A549 (cell line): ENCODE measurements at regions not wholly inside any gene's neighbourhood (a gene's known extent, or its start where the extent isn't known, plus 50 kb on each side); places are given as distances from the start of the nearest gene placed in this dataset.

Experiments
- ATAC-seq, 2 experiments: fragments of 200-7000 bp in 1 of 2; fragments of >200 bp in 1 of 2; cut with Nextera tagmentation in 1 of 2; cut with Tn5 transposase in 1 of 2; 3 replicates each; pipeline versions ENCODE4 v1.8.0 to v1.9.1; 2018 to 2020; ENCODE audit warnings: mild to moderate bottlenecking in 1 of 2, moderate library complexity in 1 of 2
- CTCF ChIA-PET: fragments of 300-600 bp; sonication (Branson Sonifier 250); formaldehyde crosslinking; extraction: SDS; loops from one replicate; lab custom pipeline; 2021; ENCODE audit warnings: antibody characterized with exemption, inconsistent platforms; lab: Yijun Ruan, JAX
- POLR2A ChIA-PET: fragments of 350-600 bp; formaldehyde crosslinking; extraction: SDS; loops from one replicate; lab custom pipeline; 2021; ENCODE audit warnings: antibody characterized with exemption, inconsistent platforms; lab: Yijun Ruan, JAX
- DNase-seq, 2 experiments: peaks; one replicate each; pipeline versions ENCODE4 v3.0.0 to v3.0.0-alpha.2; 2011 to 2016; ENCODE audit warnings: low read depth in 1 of 2, low spot score in 1 of 2
- FAIRE-seq: peaks from 2 replicates; lab custom pipeline; 2011; peaks lifted over from hg19 to GRCh38; lab: Jason Lieb, UNC
- H3K27ac ChIP-seq, 2 experiments: fragments of >200 bp; sonication (Bioruptor Twin); formaldehyde crosslinking; 3 replicates each; pipeline ENCODE4 v1.5.1; 2016 to 2017
- H3K4me1 ChIP-seq: fragments of >200 bp; sonication (Bioruptor Twin); formaldehyde crosslinking; 3 replicates; pipeline ENCODE4 v1.6.1; 2016
- H3K4me2 ChIP-seq: fragments of >200 bp; sonication (Bioruptor Twin); formaldehyde crosslinking; 3 replicates; pipeline ENCODE4 v1.6.1; 2016
- H3K4me3 ChIP-seq: fragments of >200 bp; sonication (Bioruptor Twin); formaldehyde crosslinking; 3 replicates; pipeline ENCODE4 v1.5.1; 2016
- H3K9me3 ChIP-seq: fragments of >200 bp; sonication (Bioruptor Twin); formaldehyde crosslinking; 3 replicates; pipeline ENCODE4 v1.6.1; 2016
- BCL3 ChIP-seq: fragments of >200 bp; sonication (Bioruptor Twin); formaldehyde crosslinking; IDR thresholded peaks from 3 replicates; pipeline ENCODE4 v1.6.1; 2016
- CBX8 ChIP-seq: fragments of 200-600 bp; sonication (generic); IDR thresholded peaks from 2 replicates; pipeline ENCODE4 v1.6.1; 2016
- CEBPB ChIP-seq, 2 experiments: fragments of >200 bp in 1 of 2; sonication (Bioruptor Twin) in 1 of 2; formaldehyde crosslinking in 1 of 2; IDR thresholded peaks; 2 replicates each; pipeline ENCODE4 v1.6.1; 2012 to 2016
- CHD2 ChIP-seq: fragments of 150-350 bp; IDR thresholded peaks from 2 replicates; pipeline ENCODE4 v1.6.1; 2014; ENCODE audit warnings: low read length; ENCODE audit not compliant: partially characterized antibody
- CTCF ChIP-seq: fragments of >200 bp; sonication (Bioruptor Twin); formaldehyde crosslinking; IDR thresholded peaks from 3 replicates; pipeline ENCODE4 v1.5.1; 2016
- E2F6 ChIP-seq: IDR thresholded peaks from 2 replicates; pipeline ENCODE4 v1.6.1; 2012; ENCODE audit warnings: low read depth, borderline replicate concordance
- FOSB ChIP-seq: fragments of 250-450 bp; sonication (Bioruptor Pico); IDR thresholded peaks from 2 replicates; pipeline ENCODE4 v1.5.0; 2020; ENCODE audit warnings: mild to moderate bottlenecking, moderate library complexity
- FOXS1 ChIP-seq: fragments of 250-450 bp; sonication (Bioruptor Pico); IDR thresholded peaks from 2 replicates; pipeline ENCODE4 v1.5.0; 2020; ENCODE audit warnings: mild to moderate bottlenecking, moderate library complexity
- GATA3 ChIP-seq: IDR thresholded peaks from 2 replicates; pipeline ENCODE4 v1.6.1; 2012; ENCODE audit warnings: borderline replicate concordance
- HDAC2 ChIP-seq: fragments of 200-600 bp; sonication (generic); IDR thresholded peaks from 2 replicates; pipeline ENCODE4 v1.6.1; 2016
- HOXB5 ChIP-seq: fragments of 250-450 bp; sonication (Bioruptor Pico); IDR thresholded peaks from 2 replicates; pipeline ENCODE4 v1.5.0; 2020; ENCODE audit warnings: mild to moderate bottlenecking, moderate library complexity
- JUN ChIP-seq, 2 experiments: fragments of >200 bp; sonication (Bioruptor Twin); formaldehyde crosslinking; IDR thresholded peaks; 2 replicates in 1 of 2; 3 replicates in 1 of 2; pipeline ENCODE4 v1.6.1; 2016 to 2017
- KDM1A ChIP-seq: fragments of 200-600 bp; sonication (generic); IDR thresholded peaks from 2 replicates; pipeline ENCODE4 v1.6.1; 2016; ENCODE audit warnings: low read depth, mild to moderate bottlenecking
- KDM5A ChIP-seq: fragments of 200-600 bp; sonication (generic); IDR thresholded peaks from 2 replicates; pipeline ENCODE4 v1.6.1; 2016; ENCODE audit warnings: antibody characterized with exemption, mild to moderate bottlenecking
- NFE2L2 ChIP-seq: fragments of 150-350 bp; conservative IDR thresholded peaks from 2 replicates; pipeline ENCODE4 v1.6.1; 2014; ENCODE audit warnings: low read length
- NPAS2 ChIP-seq: fragments of 250-450 bp; sonication (Bioruptor Pico); IDR thresholded peaks from 2 replicates; pipeline ENCODE4 v1.8.0; 2022; ENCODE audit warnings: mild to moderate bottlenecking, moderate library complexity, borderline replicate concordance
- NR3C1 ChIP-seq: fragments of >200 bp; sonication (Bioruptor Twin); formaldehyde crosslinking; IDR thresholded peaks from 3 replicates; pipeline ENCODE4 v1.6.1; 2017
- POLR2A ChIP-seq: IDR thresholded peaks from 2 replicates; pipeline ENCODE4 v1.6.1; 2012; ENCODE audit warnings: mild to moderate bottlenecking, low read length
- RCOR1 ChIP-seq: fragments of 150-350 bp; IDR thresholded peaks from 2 replicates; pipeline ENCODE4 v1.6.1; 2014; ENCODE audit warnings: antibody characterized with exemption, low read length, low read depth
- REST ChIP-seq: fragments of 200-600 bp; sonication (generic); IDR thresholded peaks from 2 replicates; pipeline ENCODE4 v1.6.1; 2016; ENCODE audit warnings: antibody characterized with exemption, mild to moderate bottlenecking, moderate library complexity
- RNF2 ChIP-seq: fragments of 200-600 bp; sonication (generic); IDR thresholded peaks from 2 replicates; pipeline ENCODE4 v1.6.1; 2016; ENCODE audit warnings: low read depth, mild to moderate bottlenecking, antibody characterized with exemption, moderate library complexity, borderline replicate concordance
- SREBF2 ChIP-seq: fragments of 450-650 bp; IDR thresholded peaks from 2 replicates; pipeline ENCODE4 v1.6.1; 2014; ENCODE audit warnings: mild to moderate bottlenecking, moderate library complexity
- TFCP2L1 ChIP-seq: fragments of 250-450 bp; sonication (Bioruptor Pico); IDR thresholded peaks from 2 replicates; pipeline ENCODE4 v1.5.0; 2021; ENCODE audit warnings: mild to moderate bottlenecking
- TP53 ChIP-seq: fragments of 250-450 bp; sonication (Bioruptor Pico); IDR thresholded peaks from 2 replicates; pipeline ENCODE4 v1.5.0; 2021; ENCODE audit warnings: mild to moderate bottlenecking, moderate library complexity
- USF2 ChIP-seq: fragments of 450-650 bp; IDR thresholded peaks from 2 replicates; pipeline ENCODE4 v1.6.1; 2014; ENCODE audit warnings: antibody characterized with exemption
- WGBS: methylation state at CpG from one replicate; pipeline ENCODE4 v1.1.6; 2017; ENCODE audit errors: missing lambda C conversion rate; 5-methylcytosine and 5-hydroxymethylcytosine counted together

- no peak for FAIRE-seq
- WGBS: 16% methylated on average over 2 of the region's 2 CpGs
- CTCF ChIA-PET: interaction anchor here (1.0 kb wide), 1 partner anchor 573 kb away, joined by 3 read pairs; no protein-coding TSS in a partner anchor
- TF ChIP-seq REST (no peak), BCL3 (no peak), TP53 (CRISPR knock-in tag) (no peak), KDM5A (no peak), CTCF (no peak), FOXS1 (CRISPR knock-in tag) (no peak), KDM1A (no peak), SREBF2 (no peak), NFE2L2 (no peak), E2F6 (no peak), TFCP2L1 (CRISPR knock-in tag) (no peak), FOSB (CRISPR knock-in tag) (no peak), NPAS2 (CRISPR knock-in tag) (no peak), RNF2 (no peak), GATA3 (no peak), CBX8 (no peak), USF2 (no peak), JUN (IDR thresholded peaks at IDR 0.05) (no peak), CEBPB (IDR thresholded peaks at IDR 0.05) (no peak), HOXB5 (no peak)
- no peak overlapping the region for H3K27ac ChIP-seq
- ATAC-seq: no peak
- no peaks in the 10 kb centered on the region for H3K9me3 ChIP-seq
- no peak overlapping the region for H3K4me3 ChIP-seq
- DNase-seq: no peak
- POLR2A ChIA-PET: no interaction called here
- no peak overlapping the region for H3K4me2 ChIP-seq
- H3K4me1 ChIP-seq: no peaks in the 10 kb centered on the region
Observed at GRCh38 chr11:87971354-87971753, 203.9 kb downstream of the RAB38 start.

- DNase-seq (no peak), ATAC-seq (no peak), FAIRE-seq (no peak)
- ChIA-PET POLR2A (no interaction called here), CTCF (no interaction called here)
- no peak overlapping the region for H3K27ac ChIP-seq
- no peak for TF ChIP-seq POLR2A
- TF ChIP-seq CHD2: no peak
- no peak for TF ChIP-seq RCOR1
- TF ChIP-seq GATA3: no peak
- TF ChIP-seq NR3C1: no peak
- no peak for TF ChIP-seq HDAC2
- no peak overlapping the region for H3K4me2 ChIP-seq
- no peaks in the 10 kb centered on the region for H3K9me3 ChIP-seq
- 33% methylated on average over 4 of the region's 4 CpGs for WGBS
- no peak overlapping the region for H3K4me3 ChIP-seq
- no peaks in the 10 kb centered on the region for H3K4me1 ChIP-seq
Observed at GRCh38 chr11:87970762-87971161, 204.5 kb downstream of the RAB38 start.
